Liver (tissue), 8 donors: ENCODE measurements at regions not wholly inside any gene's neighbourhood (a gene's known extent, or its start where the extent isn't known, plus 50 kb on each side); places are given as distances from the start of the nearest gene placed in this dataset.

Experiments
- DNase-seq: peaks from one replicate; pipeline ENCODE4 v3.0.0-alpha.2; 2017; ENCODE audit warnings: low spot score
- H3K27ac ChIP-seq, 2 donors: one replicate each; pipeline ENCODE4 v1.7.0; 2013; ENCODE audit warnings: inconsistent platforms in 2 of 2, low read length in 2 of 2, control low read depth in 1 of 2, low read depth in 1 of 2, mild to moderate bottlenecking in 1 of 2
- H3K27me3 ChIP-seq, 4 donors: one replicate each; pipeline versions ENCODE4 v1.6.1 to v1.7.0; 2013; ENCODE audit warnings: low read length in 3 of 4, inconsistent platforms in 1 of 4, mild to moderate bottlenecking in 1 of 4, moderate library complexity in 1 of 4; ENCODE audit not compliant: control insufficient read depth in 4 of 4, insufficient read depth in 4 of 4
- H3K36me3 ChIP-seq, 4 donors: one replicate each; pipeline versions ENCODE4 v1.6.1 to v1.7.0; 2013; ENCODE audit warnings: low read length in 3 of 4, mild to moderate bottlenecking in 3 of 4, low read depth in 1 of 4, moderate library complexity in 1 of 4; ENCODE audit not compliant: control insufficient read depth in 4 of 4, insufficient read depth in 3 of 4
- H3K4me1 ChIP-seq, 4 donors: one replicate each; pipeline versions ENCODE4 v1.6.1 to v1.7.0; 2013; ENCODE audit warnings: low read length in 3 of 4, mild to moderate bottlenecking in 3 of 4, moderate library complexity in 1 of 4; ENCODE audit not compliant: control insufficient read depth in 4 of 4, insufficient read depth in 4 of 4
- H3K4me3 ChIP-seq, 3 donors: one replicate each; pipeline versions ENCODE4 v1.6.1 to v1.7.0; 2013; ENCODE audit warnings: low read length in 3 of 3, control low read depth in 1 of 3, low read depth in 1 of 3, mild to moderate bottlenecking in 1 of 3
- H3K9ac ChIP-seq, 2 donors: one replicate each; pipeline ENCODE4 v1.7.0; 2013; ENCODE audit warnings: low read length in 2 of 2, mild to moderate bottlenecking in 2 of 2, moderate library complexity in 2 of 2, control low read depth in 1 of 2, low read depth in 1 of 2
- H3K9me3 ChIP-seq, 4 donors: one replicate each; pipeline versions ENCODE4 v1.6.1 to v1.7.0; 2013; ENCODE audit warnings: low read length in 3 of 4; ENCODE audit not compliant: control insufficient read depth in 4 of 4
- EGR1 ChIP-seq, 2 donors: IDR thresholded peaks; 2 replicates each; pipeline ENCODE4 v1.6.1; 2016 to 2018; ENCODE audit warnings: antibody characterized with exemption in 2 of 2, low read depth in 2 of 2
- FOXA1 ChIP-seq: IDR thresholded peaks from 2 replicates; pipeline ENCODE4 v1.6.1; 2016; ENCODE audit warnings: antibody characterized with exemption
- FOXA2 ChIP-seq: IDR thresholded peaks from 2 replicates; pipeline ENCODE4 v1.6.1; 2016; ENCODE audit warnings: antibody characterized with exemption
- GABPA ChIP-seq, 2 donors: IDR thresholded peaks in 1 of 2; conservative IDR thresholded peaks in 1 of 2; 2 replicates each; pipeline ENCODE4 v1.6.1; 2016; ENCODE audit warnings: antibody characterized with exemption in 2 of 2, mild to moderate bottlenecking in 1 of 2, moderate library complexity in 1 of 2
- HNF4A ChIP-seq, 2 donors: conservative IDR thresholded peaks; 2 replicates each; pipeline ENCODE4 v1.6.1; 2016; ENCODE audit warnings: antibody characterized with exemption in 2 of 2, mild to moderate bottlenecking in 2 of 2
- JUND ChIP-seq, 2 donors: IDR thresholded peaks; 2 replicates each; pipeline ENCODE4 v1.6.1; 2016; ENCODE audit warnings: antibody characterized with exemption in 2 of 2
- NR2F2 ChIP-seq: IDR thresholded peaks from 2 replicates; pipeline ENCODE4 v1.6.1; 2016; ENCODE audit warnings: antibody characterized with exemption
- RAD21 ChIP-seq, 2 donors: IDR thresholded peaks; 2 replicates each; pipeline ENCODE4 v1.6.1; 2016; ENCODE audit warnings: antibody characterized with exemption in 2 of 2, mild to moderate bottlenecking in 2 of 2
- RXRA ChIP-seq, 2 donors: IDR thresholded peaks; 2 replicates each; pipeline ENCODE4 v1.6.1; 2017 to 2018; ENCODE audit warnings: antibody characterized with exemption in 2 of 2, mild to moderate bottlenecking in 1 of 2
- TAF1 ChIP-seq: conservative IDR thresholded peaks from 2 replicates; pipeline ENCODE4 v1.6.1; 2016; ENCODE audit warnings: antibody characterized with exemption, mild to moderate bottlenecking
- YY1 ChIP-seq: IDR thresholded peaks from 2 replicates; pipeline ENCODE4 v1.6.1; 2016; ENCODE audit warnings: antibody characterized with exemption, mild to moderate bottlenecking
- WGBS: extraction: QIAGEN DNeasy Blood & Tissue Kit; methylation state at CpG from one replicate; pipeline ENCODE4 v1.1.7; 2013; 5-methylcytosine and 5-hydroxymethylcytosine counted together
- TF ChIP-seq, protein P1 (sequence below): fragments of 150-350 bp; IDR thresholded peaks from 2 replicates; pipeline ENCODE4 v1.5.1; 2017; ENCODE audit warnings: improper control_type of control experiment, low read depth, low read length; ENCODE audit not compliant: missing input control
- TF ChIP-seq, protein P2 (sequence below): IDR thresholded peaks from 2 replicates; pipeline ENCODE4 v1.6.1; 2016; ENCODE audit warnings: antibody characterized with exemption
- donor health status: healthy.
- donor health status: healthy.
- donor health status: healthy.
- donor health status: healthy.
- donor health status: healthy.

DNA sequence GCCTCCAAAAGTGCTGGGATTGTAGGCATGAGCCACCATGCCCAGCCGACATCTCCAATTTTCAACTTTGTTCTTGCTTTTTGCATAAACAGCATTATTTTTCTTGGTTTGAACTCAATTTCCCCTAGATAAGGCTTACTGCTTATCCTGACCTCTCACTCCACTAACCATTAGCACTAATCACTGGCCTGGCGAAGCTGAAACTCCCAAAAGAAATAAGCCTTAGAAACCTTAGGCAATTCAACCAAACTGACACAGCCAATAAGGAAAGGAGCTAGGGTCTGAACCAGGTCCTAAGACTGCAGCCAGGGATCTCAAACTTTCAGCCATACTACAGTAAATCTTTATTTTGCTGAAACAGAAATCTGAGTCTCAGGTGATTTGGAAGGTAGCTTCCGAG lies 448.0 kb downstream of the RMST start:
- H3K27me3 ChIP-seq = no peaks in the 10 kb centered on the region
- TF ChIP-seq RAD21 (IDR thresholded peaks at IDR 0.05) (no peak), FOXA1 (no peak), EGR1 (IDR thresholded peaks at IDR 0.05; ENCODE audit: low read depth in 2 of 2) (no peak), TAF1 (no peak), HNF4A (conservative IDR thresholded peaks at IDR 0.05) (no peak)
- WGBS = 84% methylated on average over 3 of the region's 3 CpGs
- no peak overlapping the region for H3K4me3 ChIP-seq
- no peak overlapping the region for H3K27ac ChIP-seq
- no peak for DNase-seq
- H3K4me1 ChIP-seq = no peaks in the 10 kb centered on the region
- no peaks in the 10 kb centered on the region for H3K9me3 ChIP-seq
- H3K9ac ChIP-seq = no peak overlapping the region
- no peaks in the 10 kb centered on the region for H3K36me3 ChIP-seq

DNA sequence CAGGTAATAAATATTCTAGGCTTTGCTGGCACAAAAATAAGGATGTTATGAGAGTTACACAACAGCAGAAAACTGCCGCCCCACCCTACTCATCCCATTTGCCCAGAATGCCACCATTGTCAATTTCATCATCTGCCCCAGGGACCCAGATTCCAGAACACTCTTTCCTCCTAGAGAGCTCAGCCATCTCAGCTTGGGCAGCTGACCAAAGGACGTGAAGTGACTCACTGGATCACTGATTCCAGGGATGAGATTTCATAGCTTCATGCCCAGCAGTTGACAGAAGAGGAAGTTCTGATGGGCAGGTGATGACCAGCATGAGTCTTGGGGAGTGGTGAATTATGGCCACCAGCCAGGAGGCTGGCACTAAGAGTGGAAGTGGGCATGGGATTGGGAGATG lies 450.3 kb downstream of the RMST start:
- 56% methylated on average over 2 of the region's 2 CpGs for WGBS
- TF ChIP-seq RXRA (IDR thresholded peaks at IDR 0.05) = no peak
- TF ChIP-seq YY1 = no peak
- TF ChIP-seq NR2F2 = no peak
- no peak for TF ChIP-seq HNF4A (conservative IDR thresholded peaks at IDR 0.05)
- no peak for TF ChIP-seq FOXA1
- TF ChIP-seq FOXA2 = no peak
- TF ChIP-seq, protein P1, sequence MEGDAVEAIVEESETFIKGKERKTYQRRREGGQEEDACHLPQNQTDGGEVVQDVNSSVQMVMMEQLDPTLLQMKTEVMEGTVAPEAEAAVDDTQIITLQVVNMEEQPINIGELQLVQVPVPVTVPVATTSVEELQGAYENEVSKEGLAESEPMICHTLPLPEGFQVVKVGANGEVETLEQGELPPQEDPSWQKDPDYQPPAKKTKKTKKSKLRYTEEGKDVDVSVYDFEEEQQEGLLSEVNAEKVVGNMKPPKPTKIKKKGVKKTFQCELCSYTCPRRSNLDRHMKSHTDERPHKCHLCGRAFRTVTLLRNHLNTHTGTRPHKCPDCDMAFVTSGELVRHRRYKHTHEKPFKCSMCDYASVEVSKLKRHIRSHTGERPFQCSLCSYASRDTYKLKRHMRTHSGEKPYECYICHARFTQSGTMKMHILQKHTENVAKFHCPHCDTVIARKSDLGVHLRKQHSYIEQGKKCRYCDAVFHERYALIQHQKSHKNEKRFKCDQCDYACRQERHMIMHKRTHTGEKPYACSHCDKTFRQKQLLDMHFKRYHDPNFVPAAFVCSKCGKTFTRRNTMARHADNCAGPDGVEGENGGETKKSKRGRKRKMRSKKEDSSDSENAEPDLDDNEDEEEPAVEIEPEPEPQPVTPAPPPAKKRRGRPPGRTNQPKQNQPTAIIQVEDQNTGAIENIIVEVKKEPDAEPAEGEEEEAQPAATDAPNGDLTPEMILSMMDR = no peak
- TF ChIP-seq JUND (IDR thresholded peaks at IDR 0.05) = no peak
- TF ChIP-seq, protein P2, sequence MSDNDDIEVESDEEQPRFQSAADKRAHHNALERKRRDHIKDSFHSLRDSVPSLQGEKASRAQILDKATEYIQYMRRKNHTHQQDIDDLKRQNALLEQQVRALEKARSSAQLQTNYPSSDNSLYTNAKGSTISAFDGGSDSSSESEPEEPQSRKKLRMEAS = no peak
- TF ChIP-seq GABPA (IDR thresholded peaks at IDR 0.05 in 1 of 2, conservative IDR thresholded peaks at IDR 0.05 in 1 of 2) = no peak
- H3K4me3 ChIP-seq = no peak overlapping the region
- H3K36me3 ChIP-seq = no peaks in the 10 kb centered on the region
- no peaks in the 10 kb centered on the region for H3K27me3 ChIP-seq
- no peaks in the 10 kb centered on the region for H3K9me3 ChIP-seq
- no peak for DNase-seq
- no peaks in the 10 kb centered on the region for H3K4me1 ChIP-seq
- no peak overlapping the region for H3K9ac ChIP-seq
- no peak overlapping the region for H3K27ac ChIP-seq

DNA sequence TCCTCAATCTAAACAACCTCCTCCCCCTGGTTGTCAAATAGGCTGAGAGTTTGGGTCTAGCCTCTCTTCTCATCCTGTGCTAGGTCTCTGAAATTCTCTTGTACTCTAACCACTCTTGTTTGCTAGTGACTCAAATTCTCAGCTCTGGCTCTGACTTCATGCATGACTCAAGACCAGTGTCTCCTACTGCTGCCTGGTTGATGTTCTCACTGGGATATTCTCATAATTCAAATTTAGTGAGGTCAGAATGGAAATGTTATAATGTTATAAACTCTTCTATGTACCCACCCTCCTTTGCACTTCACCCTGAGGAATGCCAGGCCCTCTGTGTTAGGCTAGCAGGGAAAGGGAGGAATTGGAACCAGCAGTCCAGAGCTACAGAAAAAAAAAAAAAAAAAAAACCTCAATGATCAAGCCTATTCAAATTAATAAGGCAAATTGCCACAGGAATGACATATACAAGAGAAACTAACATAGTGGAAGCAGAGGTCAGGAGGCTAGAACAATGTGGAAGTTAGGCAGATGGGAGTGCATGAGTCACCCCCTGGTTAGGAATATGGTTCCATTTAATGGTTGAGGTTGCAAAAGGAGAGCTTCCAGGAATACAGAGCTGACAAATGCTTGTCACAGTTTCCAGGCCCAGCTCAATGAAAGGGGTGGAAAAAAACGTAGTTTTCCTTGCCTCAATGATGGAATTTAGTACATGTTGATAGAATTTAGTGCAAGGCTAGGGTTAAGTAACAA lies 459.5 kb downstream of the RMST start:
- no peak for DNase-seq
- TF ChIP-seq RXRA (IDR thresholded peaks at IDR 0.05) (no peak), FOXA1 (no peak)
- Histone ChIP-seq H3K4me1 (no peaks in the 10 kb centered on the region), H3K9ac (no peak overlapping the region), H3K27me3 (no peaks in the 10 kb centered on the region), H3K4me3 (no peak overlapping the region), H3K27ac (no peak overlapping the region), H3K9me3 (no peaks in the 10 kb centered on the region), H3K36me3 (no peaks in the 10 kb centered on the region)
- 48% methylated on average over 1 of the region's 1 CpG for WGBS
